GM12878 (cell line): ENCODE measurements at regions not wholly inside any gene's neighbourhood (a gene's known extent, or its start where the extent isn't known, plus 50 kb on each side); places are given as distances from the start of the nearest gene placed in this dataset.

Source experiments
- ATAC-seq: fragments of 200-7000 bp; cut with Tn5 transposase; 3 replicates; pipeline ENCODE4 v1.9.1; 2020; ENCODE audit warnings: mild to moderate bottlenecking, moderate library complexity
- BruUV-seq: library from RNA; stranded (reverse); fragments of 400-500 nt; replicated peaks from 2 replicates; lab custom pipeline; 2021; lab: Mats Ljungman, UMichigan
- CTCF ChIA-PET: fragments of 300-600 bp; sonication (Branson Sonifier 250); formaldehyde crosslinking; extraction: SDS; loops from one replicate; lab custom pipeline; 2021; ENCODE audit warnings: inconsistent platforms; lab: Yijun Ruan, JAX
- POLR2A ChIA-PET: fragments of 350-600 bp; formaldehyde crosslinking; extraction: SDS; loops from one replicate; lab custom pipeline; 2021; ENCODE audit warnings: inconsistent platforms; lab: Charles Lee
- RAD21 ChIA-PET: fragments of 300-600 bp; sonication (Branson Sonifier 250); formaldehyde crosslinking; loops from one replicate; lab custom pipeline; 2023; ENCODE audit warnings: antibody characterized with exemption; ENCODE audit not compliant: unreplicated experiment; lab: Charles Lee
- SMC1A ChIA-PET: fragments of 300-600 bp; sonication (Branson Sonifier 250); formaldehyde crosslinking; loops from one replicate; lab custom pipeline; 2023; ENCODE audit not compliant: unreplicated experiment, uncharacterized antibody; lab: Charles Lee
- DNase-seq: peaks from one replicate; pipeline ENCODE4 v3.0.0-alpha.2; 2011; ENCODE audit warnings: low read depth, low spot score
- FAIRE-seq: peaks from 3 replicates; lab custom pipeline; 2011; peaks lifted over from hg19 to GRCh38; lab: Jason Lieb, UNC
- H2AFZ ChIP-seq: 2 replicates; pipeline ENCODE4 v1.6.0; 2011; ENCODE audit warnings: low read depth, low read length, control low read depth; ENCODE audit not compliant: control insufficient read depth
- H3K27ac ChIP-seq: 2 replicates; pipeline ENCODE4 v1.5.1; 2011; ENCODE audit warnings: control low read depth; ENCODE audit not compliant: control insufficient read depth, insufficient read depth
- H3K27me3 ChIP-seq, 2 experiments: replicated peaks in 1 of 2; 2 replicates each; pipeline versions ENCODE4 v1.6.0 to v1.6.1; 2011; ENCODE audit warnings: low read length in 1 of 2; ENCODE audit not compliant: control insufficient read depth in 2 of 2, insufficient read depth in 2 of 2
- H3K36me3 ChIP-seq, 2 experiments: 2 replicates each; pipeline ENCODE4 v1.5.1; 2011; ENCODE audit warnings: low read length in 1 of 2; ENCODE audit not compliant: control insufficient read depth in 2 of 2, insufficient read depth in 2 of 2
- H3K4me1 ChIP-seq: 2 replicates; pipeline ENCODE4 v1.6.1; 2011; ENCODE audit warnings: mild to moderate bottlenecking, low read length, moderate library complexity, mixed read lengths; ENCODE audit not compliant: control insufficient read depth, insufficient read depth
- H3K4me2 ChIP-seq: 2 replicates; pipeline ENCODE4 v1.6.0; 2011; ENCODE audit warnings: control low read depth; ENCODE audit not compliant: control insufficient read depth, insufficient read depth
- H3K4me3 ChIP-seq: fragments of 200-600 bp; sonication (generic); 2 replicates; pipeline ENCODE4 v1.5.1; 2016
- H3K79me2 ChIP-seq: 2 replicates; pipeline ENCODE4 v1.6.0; 2011; ENCODE audit warnings: low read length; ENCODE audit not compliant: control insufficient read depth, insufficient read depth
- H3K9ac ChIP-seq: 2 replicates; pipeline ENCODE4 v1.8.0; 2011; ENCODE audit warnings: low read length, control low read depth, mixed read lengths; ENCODE audit not compliant: control insufficient read depth, insufficient read depth
- H3K9me3 ChIP-seq: replicated peaks from 3 replicates; pipeline ENCODE4 v1.5.1; 2011; ENCODE audit warnings: mild to moderate bottlenecking, low read length; ENCODE audit not compliant: control insufficient read depth, insufficient read depth
- H4K20me1 ChIP-seq: 2 replicates; pipeline ENCODE4 v1.6.0; 2011; ENCODE audit not compliant: control insufficient read depth, insufficient read depth
- BCLAF1 ChIP-seq: fragments of 450-650 bp; IDR thresholded peaks from 2 replicates; pipeline ENCODE4 v1.6.1; 2017; ENCODE audit warnings: antibody characterized with exemption, mild to moderate bottlenecking, moderate library complexity
- BMI1 ChIP-seq: fragments of 450-650 bp; IDR thresholded peaks from 2 replicates; pipeline ENCODE4 v1.6.1; 2016; ENCODE audit warnings: mild to moderate bottlenecking, moderate library complexity, borderline replicate concordance
- CEBPZ ChIP-seq: fragments of 150-350 bp; IDR thresholded peaks from 2 replicates; pipeline ENCODE4 v1.6.1; 2016; ENCODE audit warnings: low read depth, low read length
- CHD1 ChIP-seq: IDR thresholded peaks from 2 replicates; pipeline ENCODE4 v1.6.1; 2012; ENCODE audit warnings: low read depth, low read length, improper control_type of control experiment
- E2F4 ChIP-seq: IDR thresholded peaks from 2 replicates; pipeline ENCODE4 v1.6.1; 2012; ENCODE audit warnings: low read depth, low read length, improper control_type of control experiment
- JUND ChIP-seq: IDR thresholded peaks from 2 replicates; pipeline ENCODE4 v1.6.1; 2012; ENCODE audit warnings: low read depth, mild to moderate bottlenecking, low read length, improper control_type of control experiment, moderate library complexity
- LARP7 ChIP-seq: fragments of 450-650 bp; IDR thresholded peaks from 2 replicates; pipeline ENCODE4 v1.6.1; 2017; ENCODE audit warnings: mild to moderate bottlenecking
- POU2F2 ChIP-seq: IDR thresholded peaks from 3 replicates; pipeline ENCODE4 v1.6.1; 2011; ENCODE audit warnings: low read depth, mild to moderate bottlenecking, low read length, borderline replicate concordance
- RB1 ChIP-seq: fragments of 450-650 bp; formaldehyde crosslinking; IDR thresholded peaks from 2 replicates; pipeline ENCODE4 v1.6.1; 2017; ENCODE audit warnings: mild to moderate bottlenecking, borderline replicate concordance
- SUPT20H ChIP-seq: IDR thresholded peaks from 2 replicates; pipeline ENCODE4 v1.6.1; 2011; ENCODE audit warnings: low read depth, mild to moderate bottlenecking, low read length, moderate library complexity, borderline replicate concordance; ENCODE audit not compliant: control insufficient read depth
- TBL1XR1 ChIP-seq: IDR thresholded peaks from 2 replicates; pipeline ENCODE4 v1.6.1; 2012; ENCODE audit warnings: low read depth, low read length, improper control_type of control experiment
- ZNF24 ChIP-seq: fragments of 450-650 bp; IDR thresholded peaks from 2 replicates; pipeline ENCODE4 v1.6.1; 2017; ENCODE audit warnings: antibody characterized with exemption, mild to moderate bottlenecking
- ZNF384 ChIP-seq: IDR thresholded peaks from 2 replicates; pipeline ENCODE4 v1.6.1; 2012; ENCODE audit warnings: low read depth, mild to moderate bottlenecking, low read length, improper control_type of control experiment, borderline replicate concordance
- WGBS: methylation state at CpG from one replicate; pipeline ENCODE4 v1.1.6; 2016; ENCODE audit warnings: low lambda C conversion rate; ENCODE audit not compliant: insufficient replicate concordance, insufficient coverage; ENCODE audit errors: missing lambda C conversion rate; 5-methylcytosine and 5-hydroxymethylcytosine counted together
- in situ Hi-C: fragments of 300-500 bp; cut with MboI; formaldehyde crosslinking; loops from 9 replicates; pipeline ENCODE4 v1.14.3; 2018; ENCODE audit warnings: mixed read lengths
- intact Hi-C: fragments of 100-400 bp; cut with micrococcal nuclease; formaldehyde crosslinking; loops from one replicate; pipeline ENCODE4 v1.14.2; 2022; ENCODE audit not compliant: unreplicated experiment
- TF ChIP-seq, protein P1 (sequence below): fragments of 450-650 bp; IDR thresholded peaks from 2 replicates; pipeline ENCODE4 v1.6.1; 2017; ENCODE audit warnings: mild to moderate bottlenecking

DNA sequence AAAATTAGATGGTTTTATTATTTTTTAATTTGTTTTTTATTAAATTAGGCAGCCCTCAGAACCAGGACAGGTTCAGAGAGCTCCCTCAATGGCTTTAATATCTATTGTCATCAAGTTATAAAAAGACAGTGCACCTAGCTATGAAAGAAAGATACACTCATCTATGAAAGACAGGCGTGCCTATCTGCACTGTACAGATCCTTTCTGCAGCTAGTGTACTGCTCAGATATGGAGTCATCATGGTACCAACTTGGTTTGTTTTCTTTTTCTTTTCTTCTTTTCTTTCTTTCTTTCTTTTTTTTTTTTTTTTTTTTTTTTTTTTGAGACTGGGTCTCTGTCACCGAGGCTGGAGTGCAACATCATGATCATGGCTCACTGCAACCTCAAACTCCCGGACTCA is 54.8 kb upstream of the GPBP1 start:
- Histone ChIP-seq H3K27me3 (no peaks in the 10 kb centered on the region), H3K79me2 (no peaks in the 10 kb centered on the region), H3K4me1 (no peaks in the 10 kb centered on the region), H3K36me3 (no peaks in the 10 kb centered on the region), H3K9ac (no peak overlapping the region), H2AFZ (no peak overlapping the region), H3K4me2 (no peak overlapping the region), H3K27ac (no peak overlapping the region), H4K20me1 (no peaks in the 10 kb centered on the region), H3K9me3 (no peaks in the 10 kb centered on the region; the same call in 2 of the 3 replicates), H3K4me3 (no peak overlapping the region)
- ChIA-PET RAD21 (interaction anchor here (0.8 kb wide), 1 partner anchor 9 kb away, joined by 3 read pairs; no protein-coding TSS in a partner anchor), SMC1A (no interaction called here), POLR2A (no interaction called here), CTCF (interaction anchor here (1.2 to 1.3 kb wide), 3 partner anchors 20 to 49 kb away, joined by 3 to 6 read pairs (median 4); no protein-coding TSS in a partner anchor)
- intact Hi-C loops: no loop called here
- TF ChIP-seq JUND (no peak), SUPT20H (no peak), ZNF24 (no peak), LARP7 (no peak), ZNF384 (no peak), E2F4 (no peak), TBL1XR1 (no peak), BCLAF1 (no peak), CEBPZ (no peak), POU2F2 (no peak), BMI1 (no peak), CHD1 (no peak), RB1 (no peak)
- TF ChIP-seq, protein P1, sequence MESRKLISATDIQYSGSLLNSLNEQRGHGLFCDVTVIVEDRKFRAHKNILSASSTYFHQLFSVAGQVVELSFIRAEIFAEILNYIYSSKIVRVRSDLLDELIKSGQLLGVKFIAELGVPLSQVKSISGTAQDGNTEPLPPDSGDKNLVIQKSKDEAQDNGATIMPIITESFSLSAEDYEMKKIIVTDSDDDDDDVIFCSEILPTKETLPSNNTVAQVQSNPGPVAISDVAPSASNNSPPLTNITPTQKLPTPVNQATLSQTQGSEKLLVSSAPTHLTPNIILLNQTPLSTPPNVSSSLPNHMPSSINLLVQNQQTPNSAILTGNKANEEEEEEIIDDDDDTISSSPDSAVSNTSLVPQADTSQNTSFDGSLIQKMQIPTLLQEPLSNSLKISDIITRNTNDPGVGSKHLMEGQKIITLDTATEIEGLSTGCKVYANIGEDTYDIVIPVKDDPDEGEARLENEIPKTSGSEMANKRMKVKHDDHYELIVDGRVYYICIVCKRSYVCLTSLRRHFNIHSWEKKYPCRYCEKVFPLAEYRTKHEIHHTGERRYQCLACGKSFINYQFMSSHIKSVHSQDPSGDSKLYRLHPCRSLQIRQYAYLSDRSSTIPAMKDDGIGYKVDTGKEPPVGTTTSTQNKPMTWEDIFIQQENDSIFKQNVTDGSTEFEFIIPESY: no peak
- no peak for DNase-seq
- WGBS: 37% methylated on average over 3 of the region's 3 CpGs
- FAIRE-seq: no peak
- in situ Hi-C loops: no loop called here
- BruUV-seq: no TSS peak
- no peak for ATAC-seq
